ENCODE measurements at regions not wholly inside any gene's neighbourhood (a gene's known extent, or its start where the extent isn't known, plus 50 kb on each side); places are given as distances from the start of the nearest gene placed in this dataset.

GRCh38 chr1:60972841-60973364 lies 109.5 kb upstream of the NFIA start:
- Histone ChIP-seq H3K9me3 (no peaks in the 10 kb centered on the region), H3K27me3 (no peaks in the 10 kb centered on the region), H3K4me3 (replicated peaks in 1 of 3) (no peak overlapping the region), H3K27ac (no peak overlapping the region), H3K4me1 (peaks cover 36 to 66% of the 10 kb centered on the region in 2 donors), H3K36me3 (no peaks in the 10 kb centered on the region)
- no peak for DNase-seq
- intact Hi-C loops (cut with DNase I): no loop called here
- TF ChIP-seq POLR2A (IDR thresholded peaks at IDR 0.05) (no peak), CTCF (IDR thresholded peaks at IDR 0.05) (no peak)
- 83 to 90% methylated on average over 4 of the region's 4 CpGs for WGBS, 2 donors

GRCh38 chr1:60971330-60971729 lies 111.0 kb upstream of the NFIA start:
- Histone ChIP-seq H3K27me3 (no peaks in the 10 kb centered on the region), H3K36me3 (no peaks in the 10 kb centered on the region), H3K4me3 (replicated peaks in 1 of 3) (no peak overlapping the region), H3K27ac (peak overlapping the region; percentile 35 to 85 (median 72)), H3K9me3 (no peaks in the 10 kb centered on the region), H3K4me1 (peaks cover 30 to 59% of the 10 kb centered on the region in 2 donors)
- intact Hi-C loops (cut with DNase I): no loop called here
- no peak for DNase-seq
- WGBS, 2 donors: 82 to 90% methylated on average over 2 of the region's 2 CpGs
- TF ChIP-seq POLR2A (IDR thresholded peaks at IDR 0.05) (no peak), CTCF (IDR thresholded peaks at IDR 0.05) (no peak)

- peak in 3 of 6 experiments; percentile 13 to 34 (median 32) for TF ChIP-seq CTCF (IDR thresholded peaks at IDR 0.05)
- no peak for TF ChIP-seq POLR2A (IDR thresholded peaks at IDR 0.05)
- H3K4me3 ChIP-seq (replicated peaks in 1 of 3): no peak overlapping the region
- H3K27ac ChIP-seq: peak overlapping the region; percentile 40 to 85 (median 72)
- H3K27me3 ChIP-seq: no peaks in the 10 kb centered on the region
- intact Hi-C loops (cut with DNase I): no loop called here
- no peaks in the 10 kb centered on the region for H3K9me3 ChIP-seq
- 30 to 34% methylated on average over 9 of the region's 9 CpGs for WGBS, 2 donors
- H3K4me1 ChIP-seq: peaks cover 17 to 47% of the 10 kb centered on the region in 2 donors
- peak; percentile 42 to 51 for DNase-seq
- H3K36me3 ChIP-seq: no peaks in the 10 kb centered on the region
Measured at GRCh38 chr1:60969971-60970509, 112.3 kb upstream of the NFIA start.

GRCh38 chr1:60965280-60965854 lies 117.0 kb upstream of the NFIA start:
- intact Hi-C loops (cut with DNase I): no loop called here
- 97 to 100% methylated on average over 2 of the region's 2 CpGs for WGBS, 2 donors
- no peaks in the 10 kb centered on the region for H3K9me3 ChIP-seq

More at GRCh38 chr1:60965280-60965854, 117.0 kb upstream of the NFIA start:
- Histone ChIP-seq H3K27ac (no peak overlapping the region), H3K4me1 (peaks cover 19 to 45% of the 10 kb centered on the region in 2 donors), H3K36me3 (no peaks in the 10 kb centered on the region), H3K4me3 (replicated peaks in 1 of 3) (no peak overlapping the region), H3K27me3 (no peaks in the 10 kb centered on the region)
- TF ChIP-seq POLR2A (IDR thresholded peaks at IDR 0.05): no peak
- TF ChIP-seq CTCF (IDR thresholded peaks at IDR 0.05): no peak
- DNase-seq: no peak

Data from thyroid gland (tissue), 4 donors.